GM18951 (cell line): ENCODE measurements at regions not wholly inside any gene's neighbourhood (a gene's known extent, or its start where the extent isn't known, plus 50 kb on each side); places are given as distances from the start of the nearest gene placed in this dataset.

Source experiments
- POLR2A ChIP-seq: IDR thresholded peaks from 4 replicates; pipeline ENCODE4 v1.6.1; 2011; ENCODE audit warnings: mild to moderate bottlenecking; ENCODE audit not compliant: insufficient read length, insufficient read depth; ENCODE audit errors: extremely low read depth
- in situ Hi-C: fragments of 300-500 bp; cut with MboI; formaldehyde crosslinking; loops from one replicate; pipeline ENCODE4 v1.12.0; 2022; ENCODE audit warnings: low sequenced_read_pairs, mixed read lengths, inconsistent platforms; ENCODE audit not compliant: unreplicated experiment

DNA sequence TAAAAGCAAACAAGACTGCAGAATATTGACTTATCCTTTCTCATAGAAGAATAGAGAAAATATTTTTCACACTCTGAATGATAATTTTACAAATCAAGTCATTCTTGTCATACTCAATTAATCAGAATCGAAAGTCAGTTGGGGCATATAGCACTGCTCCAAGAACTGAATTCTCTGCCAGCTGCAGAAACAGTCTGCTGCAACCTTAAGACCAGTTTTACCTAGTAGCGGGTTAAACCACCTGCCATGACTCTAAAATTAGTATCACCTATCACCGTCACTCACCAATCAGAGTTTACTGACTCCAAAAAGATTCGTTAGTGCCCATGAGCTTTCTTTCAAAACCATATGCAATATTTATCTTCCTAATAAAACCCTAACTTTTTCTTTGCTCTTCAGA is 429.0 kb upstream of the GRM3 start:
- in situ Hi-C loops = no loop called here
- no peak for TF ChIP-seq POLR2A

DNA sequence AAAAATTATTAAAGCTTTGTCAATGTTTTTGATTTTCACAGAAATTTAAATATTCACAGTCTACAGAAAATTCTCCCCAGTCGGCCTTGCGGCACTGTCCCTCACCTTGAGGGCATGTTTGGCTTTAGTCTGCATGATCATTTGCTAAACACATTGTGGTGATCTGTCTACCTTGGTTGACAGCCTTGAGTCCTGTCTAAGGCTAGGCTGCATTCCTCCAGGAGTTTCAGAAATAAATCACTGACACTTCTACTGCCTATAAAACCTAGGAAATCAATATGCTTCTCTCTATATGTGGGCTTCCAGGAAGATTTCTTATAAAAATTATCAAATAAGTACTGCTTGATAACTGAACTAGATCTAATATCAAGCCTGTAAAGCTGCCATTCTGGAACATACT is 430.7 kb upstream of the GRM3 start:
- no peak for TF ChIP-seq POLR2A
- in situ Hi-C loops = no loop called here

DNA sequence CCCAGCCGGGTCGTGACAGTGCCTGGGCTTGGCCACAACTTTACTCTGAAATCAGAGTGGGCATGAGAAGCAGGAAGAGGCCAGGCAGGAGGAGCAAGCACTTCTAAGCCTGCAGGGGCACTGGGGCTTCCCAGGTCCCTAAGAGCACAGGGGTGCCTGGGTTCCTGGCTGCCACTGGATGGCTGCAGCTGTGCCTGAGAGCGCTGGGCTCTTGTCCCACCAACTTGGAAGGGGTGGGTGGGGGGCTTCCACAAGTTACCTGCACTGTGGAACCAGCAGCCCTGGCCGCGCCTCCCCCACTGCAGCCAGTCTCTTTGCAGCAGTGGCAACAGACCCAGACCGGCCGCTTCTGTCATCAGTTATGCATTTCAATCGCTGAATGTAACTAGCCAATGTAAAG is 434.7 kb upstream of the GRM3 start:
- in situ Hi-C loops = no loop called here
- no peak for TF ChIP-seq POLR2A

DNA sequence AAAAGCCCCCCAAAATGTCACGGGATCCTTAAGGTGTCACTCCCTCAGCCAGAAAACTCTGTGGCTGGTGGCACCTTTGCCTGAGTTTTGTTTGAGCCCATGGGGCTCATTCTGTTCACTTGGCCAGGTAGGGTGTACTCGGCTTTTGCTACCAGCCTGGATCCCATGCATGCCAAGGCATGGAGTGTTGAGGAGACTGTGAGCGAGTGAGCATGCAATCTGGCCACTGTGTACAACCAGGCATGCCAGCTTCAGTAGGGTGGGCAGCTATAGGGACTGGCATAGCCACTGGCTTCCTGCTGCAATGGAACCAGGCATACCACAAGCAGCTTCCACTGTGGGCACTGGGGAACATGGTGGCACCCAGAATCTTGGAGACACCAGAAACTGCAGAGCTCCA is 436.0 kb upstream of the GRM3 start:
- in situ Hi-C loops = no loop called here
- TF ChIP-seq POLR2A = no peak

DNA sequence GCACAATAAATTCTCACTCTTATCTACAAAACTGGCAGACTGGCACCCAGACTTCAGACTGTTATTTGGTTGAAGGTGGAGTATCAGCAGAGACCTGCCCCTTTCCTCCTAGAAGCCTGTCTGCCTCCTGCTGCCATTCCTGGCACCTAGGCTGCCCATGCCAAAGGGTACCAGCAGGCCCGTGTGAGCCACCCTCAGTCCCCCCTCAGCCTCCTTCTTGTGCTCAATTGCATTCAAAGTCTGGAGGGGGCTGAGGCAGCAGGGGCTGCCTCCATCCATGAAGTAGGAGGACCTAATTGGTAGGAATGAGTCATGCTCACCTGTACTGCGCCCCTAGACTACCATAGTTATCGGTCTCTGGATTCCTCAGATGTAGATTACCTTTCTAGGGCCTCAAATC is 440.9 kb upstream of the GRM3 start:
- TF ChIP-seq POLR2A = no peak

DNA sequence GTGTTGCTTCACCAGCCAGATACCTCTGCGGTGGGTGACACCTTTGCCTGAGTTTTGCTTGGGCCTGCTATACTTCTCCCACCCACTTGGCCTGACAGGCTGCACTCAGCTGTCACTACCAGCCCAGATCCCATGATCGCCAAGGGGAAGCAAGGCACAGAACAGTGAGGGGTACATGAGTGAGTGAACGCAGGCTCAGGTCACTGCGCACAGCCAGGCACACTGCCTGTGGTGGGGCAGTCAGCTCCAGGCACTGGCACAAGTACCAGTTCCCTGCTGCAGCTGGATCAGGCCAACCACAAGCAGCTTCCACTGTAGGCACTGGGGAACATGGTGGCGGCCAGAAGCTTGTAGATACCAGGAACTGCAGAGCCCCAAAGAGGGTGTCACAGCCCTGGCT is 441.9 kb upstream of the GRM3 start:
- TF ChIP-seq POLR2A = no peak
- in situ Hi-C loops = no loop called here

More for the DNA sequence above, 440.9 kb upstream of the GRM3 start:
- in situ Hi-C loops = no loop called here

DNA sequence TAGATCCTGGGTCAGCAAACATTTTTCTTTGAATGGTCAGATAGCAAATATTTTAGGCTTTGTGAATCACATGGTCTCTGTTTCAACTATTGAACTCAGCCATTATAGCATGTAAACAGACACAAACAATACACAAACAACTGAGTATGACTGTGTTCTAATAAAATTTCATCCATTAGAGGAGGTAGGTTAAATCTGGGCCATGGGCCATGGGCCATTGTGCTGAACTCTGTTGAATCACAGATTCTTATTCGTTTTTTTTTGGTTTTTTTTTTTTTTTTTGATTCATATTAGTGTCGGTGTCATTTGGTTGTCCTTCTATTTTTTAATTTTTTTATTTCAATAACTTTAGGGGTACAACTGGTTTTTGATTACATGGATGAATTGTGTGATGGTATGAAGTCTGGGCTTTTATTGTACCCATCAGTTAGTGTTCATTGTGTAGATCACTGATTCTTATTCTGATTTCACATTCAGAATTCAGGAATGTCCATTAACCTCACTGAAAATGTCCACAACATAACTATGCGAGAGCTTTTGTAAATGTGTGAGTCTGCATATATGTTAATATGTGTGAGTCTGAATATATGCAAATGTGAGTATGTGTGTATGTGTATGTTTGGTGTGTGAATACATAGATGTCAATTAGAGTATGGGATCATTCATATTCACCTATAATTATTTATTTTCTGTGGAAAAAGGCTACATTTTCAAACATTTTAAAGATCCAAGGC is 443.7 kb upstream of the GRM3 start:
- TF ChIP-seq POLR2A = no peak
- in situ Hi-C loops = no loop called here

DNA sequence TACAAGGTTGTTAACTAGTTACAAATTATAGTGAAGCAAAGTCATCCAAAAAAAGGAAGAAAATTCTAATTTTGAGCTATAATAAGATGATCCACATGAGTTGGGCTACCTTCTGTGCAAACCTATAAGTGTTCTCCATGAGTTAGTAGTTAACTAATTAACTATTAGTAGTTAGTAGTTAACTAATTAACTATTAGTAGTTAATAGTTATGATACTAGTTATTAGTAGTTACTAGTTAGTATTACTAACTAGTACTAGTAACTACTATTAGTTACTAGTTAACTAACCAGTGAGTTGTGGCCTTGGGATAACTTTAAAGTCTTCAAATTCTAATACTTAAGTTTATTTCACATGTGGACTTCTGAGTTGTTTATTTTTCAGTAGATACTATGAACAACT is 453.4 kb upstream of the GRM3 start:
- TF ChIP-seq POLR2A = no peak
- in situ Hi-C loops = no loop called here

DNA sequence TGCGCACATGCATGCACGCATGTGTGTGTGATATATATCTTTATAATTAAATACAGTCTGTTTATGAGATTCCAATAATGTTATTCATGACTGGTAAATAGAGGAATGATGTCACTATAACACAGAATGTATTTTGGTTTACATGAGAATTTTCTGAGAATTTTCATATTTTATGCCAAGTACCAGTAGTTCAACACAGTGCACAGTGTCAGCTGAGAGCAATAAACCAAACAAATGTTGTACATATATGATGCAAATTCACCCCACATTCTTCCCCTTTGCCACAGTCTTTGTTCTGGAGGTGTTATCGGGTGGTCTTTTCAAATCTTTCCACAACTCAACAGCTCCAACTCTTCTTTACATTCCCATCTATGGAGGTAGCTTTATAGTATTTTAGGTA is 462.2 kb upstream of the GRM3 start:
- in situ Hi-C loops = no loop called here
- no peak for TF ChIP-seq POLR2A

DNA sequence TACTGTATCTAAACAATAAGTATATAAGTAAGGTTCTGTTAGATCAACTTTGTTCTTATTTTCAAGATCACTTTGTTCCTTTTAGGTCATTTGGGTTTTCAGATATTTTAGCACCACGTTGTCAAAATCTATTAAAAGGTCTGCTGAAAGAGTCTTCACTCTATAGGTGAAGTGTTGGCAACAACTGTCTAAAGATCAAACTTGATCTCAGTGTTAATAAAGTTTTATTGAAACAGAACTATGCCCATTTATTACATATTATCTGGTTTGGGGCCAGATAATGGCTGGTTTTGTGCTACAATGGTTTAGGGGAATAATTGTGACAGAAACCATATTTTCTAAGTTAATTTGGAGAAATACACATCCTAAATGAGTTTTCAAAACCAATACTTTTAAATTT is 478.9 kb upstream of the GRM3 start:
- in situ Hi-C loops = no loop called here
- no peak for TF ChIP-seq POLR2A

DNA sequence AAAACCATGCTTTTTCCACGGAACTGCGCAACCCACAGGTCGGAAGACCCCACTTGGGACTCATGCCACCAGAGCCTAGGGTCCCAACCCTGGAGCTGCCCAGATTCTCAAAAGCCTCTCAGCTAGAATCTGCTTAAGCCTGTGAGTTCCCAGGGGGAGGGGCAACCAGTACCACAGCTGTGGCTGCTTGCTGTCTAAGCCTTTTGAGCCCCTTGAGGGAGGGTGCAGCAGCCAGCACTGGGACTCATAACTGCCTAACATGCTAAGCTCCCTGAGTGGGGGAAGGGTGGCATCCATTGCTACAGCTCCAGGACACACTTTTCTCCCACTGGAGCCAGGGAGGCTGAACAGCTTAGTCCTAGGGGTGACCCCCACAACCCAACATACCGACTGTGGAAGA is 485.6 kb upstream of the GRM3 start:
- TF ChIP-seq POLR2A = no peak
- in situ Hi-C loops = no loop called here

DNA sequence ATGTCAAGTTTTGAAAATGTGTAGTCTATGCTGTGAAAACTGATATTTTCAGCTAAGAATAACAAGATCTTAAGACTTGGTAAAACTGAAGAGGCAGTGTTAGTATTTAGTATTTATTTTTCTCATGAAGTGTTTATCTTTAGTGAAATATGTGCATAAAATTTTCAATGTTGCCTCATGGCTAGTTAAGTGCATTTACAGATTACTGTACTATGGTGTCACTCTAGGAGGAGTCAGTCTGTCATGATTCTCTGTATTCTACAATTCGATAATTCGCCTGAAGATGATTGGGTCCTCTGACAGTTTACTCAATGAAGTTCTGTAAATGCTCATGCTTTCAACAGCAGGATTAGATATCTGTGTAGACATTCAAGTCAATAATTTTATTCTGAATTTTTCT is 488.1 kb upstream of the GRM3 start:
- no peak for TF ChIP-seq POLR2A
- in situ Hi-C loops = no loop called here

DNA sequence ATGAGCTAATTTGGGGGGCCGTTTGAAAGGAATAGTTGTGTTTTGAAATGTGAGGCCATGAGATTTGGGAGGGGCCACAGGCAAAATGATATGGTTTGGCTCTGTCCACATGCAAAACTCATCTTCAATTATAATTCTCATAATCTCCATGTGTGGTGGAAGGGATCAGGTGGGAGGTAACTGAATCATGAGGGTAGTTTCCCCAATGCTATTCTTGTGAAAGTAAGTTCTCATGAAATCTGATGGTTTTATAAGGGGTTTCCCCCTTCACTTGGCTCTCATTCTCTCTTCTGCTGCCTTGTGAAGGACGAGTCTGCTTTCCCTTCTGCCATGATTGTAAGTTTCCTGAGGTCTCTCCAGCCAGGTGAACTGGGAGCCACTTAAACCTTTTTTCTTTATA is 490.8 kb upstream of the GRM3 start:
- no peak for TF ChIP-seq POLR2A
- in situ Hi-C loops = no loop called here

DNA sequence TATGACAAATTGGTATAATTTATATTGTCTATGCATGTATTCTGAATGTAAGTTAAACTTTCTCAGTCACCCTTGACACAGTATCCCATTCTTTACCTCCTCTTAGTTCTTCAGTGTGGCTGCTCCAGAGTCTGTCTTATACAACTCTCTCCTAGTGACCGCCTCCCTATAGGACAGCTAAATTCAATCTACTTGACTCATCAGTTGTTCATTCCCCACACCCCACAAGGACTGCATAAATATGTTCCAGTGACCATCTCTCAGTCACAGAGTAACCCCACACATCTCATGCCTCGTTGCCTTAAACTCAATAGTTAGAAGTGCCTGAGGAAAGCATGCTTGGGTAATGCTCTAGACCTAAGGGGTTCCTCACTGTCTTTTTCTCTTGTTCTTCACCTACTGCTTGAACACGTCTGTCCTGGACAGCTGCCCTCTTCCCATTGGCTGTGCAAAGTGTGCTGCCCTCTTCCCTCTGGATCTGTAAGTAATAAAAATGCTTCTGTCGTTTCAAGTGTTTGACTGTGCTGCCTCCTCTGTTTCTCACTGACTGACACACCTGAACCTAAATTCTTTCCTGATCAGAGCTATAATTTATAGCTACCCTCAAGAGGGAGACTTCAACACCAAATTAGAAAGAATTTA is 494.6 kb upstream of the GRM3 start:
- TF ChIP-seq POLR2A = no peak
- in situ Hi-C loops = no loop called here
